Glutamatergic neuron (in vitro differentiated cells): ENCODE measurements at regions not wholly inside any gene's neighbourhood (a gene's known extent, or its start where the extent isn't known, plus 50 kb on each side); places are given as distances from the start of the nearest gene placed in this dataset.
A peak's percentile ranks its signal among the peaks of the same experiment; 100 is the strongest.

ENCODE experiments used
- DNase-seq: peaks from one replicate; pipeline ENCODE4 v3.0.0; 2022
- H3K27ac Mint-ChIP-seq: one replicate; pipeline ENCODE4 v1.8.0; 2020; ENCODE audit warnings: mild to moderate bottlenecking, mixed read lengths, inconsistent platforms; ENCODE audit not compliant: unreplicated experiment
- H3K27me3 Mint-ChIP-seq: one replicate; pipeline ENCODE4 v1.8.0; 2020; ENCODE audit warnings: mild to moderate bottlenecking, moderate library complexity, mixed read lengths, inconsistent platforms; ENCODE audit not compliant: unreplicated experiment
- H3K36me3 Mint-ChIP-seq: one replicate; pipeline ENCODE4 v1.8.0; 2020; ENCODE audit warnings: mild to moderate bottlenecking, mixed read lengths, inconsistent platforms; ENCODE audit not compliant: unreplicated experiment
- H3K4me1 Mint-ChIP-seq: one replicate; pipeline ENCODE4 v1.8.0; 2020; ENCODE audit warnings: mild to moderate bottlenecking, low read depth, mixed read lengths, inconsistent platforms; ENCODE audit not compliant: unreplicated experiment
- H3K4me3 Mint-ChIP-seq: one replicate; pipeline ENCODE4 v1.8.0; 2020; ENCODE audit warnings: mild to moderate bottlenecking, mixed read lengths, inconsistent platforms; ENCODE audit not compliant: unreplicated experiment
- H3K9me3 Mint-ChIP-seq: one replicate; pipeline ENCODE4 v1.8.0; 2020; ENCODE audit warnings: mild to moderate bottlenecking, moderate library complexity, mixed read lengths, inconsistent platforms; ENCODE audit not compliant: unreplicated experiment
- CTCF ChIP-seq: fragments of 200-600 bp; sonication (generic); IDR thresholded peaks from one replicate; pipeline ENCODE4 v1.5.0; 2021; ENCODE audit not compliant: partially characterized antibody, unreplicated experiment

GRCh38 chr16:85391175-85391707 lies 221.9 kb upstream of the GSE1 start:
- Mint-ChIP-seq H3K9me3 (peaks cover 22% of the 10 kb centered on the region), H3K27me3 (peaks cover 14% of the 10 kb centered on the region), H3K36me3 (no peaks in the 10 kb centered on the region), H3K4me3 (no peak overlapping the region), H3K4me1 (peaks cover 25% of the 10 kb centered on the region), H3K27ac (no peak overlapping the region)
- no peak for TF ChIP-seq CTCF
- no peak for DNase-seq

GRCh38 chr16:85391769-85392583 lies 221.1 kb upstream of the GSE1 start:
- Mint-ChIP-seq H3K27ac (peak overlapping the region; percentile 22), H3K36me3 (no peaks in the 10 kb centered on the region), H3K9me3 (peaks cover 23% of the 10 kb centered on the region), H3K4me1 (peaks cover 31% of the 10 kb centered on the region), H3K27me3 (peaks cover 17% of the 10 kb centered on the region), H3K4me3 (no peak overlapping the region)
- TF ChIP-seq CTCF = no peak
- DNase-seq = no peak

- DNase-seq = peak; percentile 3
- Mint-ChIP-seq H3K36me3 (no peaks in the 10 kb centered on the region), H3K4me3 (no peak overlapping the region), H3K9me3 (peaks cover 20% of the 10 kb centered on the region), H3K27ac (no peak overlapping the region), H3K27me3 (peaks cover 15% of the 10 kb centered on the region), H3K4me1 (peaks cover 31% of the 10 kb centered on the region)
- TF ChIP-seq CTCF = no peak
Measured at GRCh38 chr16:85392756-85393673, 220.1 kb upstream of the GSE1 start.

- H3K27me3 Mint-ChIP-seq = peaks cover 19% of the 10 kb centered on the region
- H3K4me3 Mint-ChIP-seq = peak overlapping the region; percentile 60
Measured at GRCh38 chr16:85393674-85394451, 219.3 kb upstream of the GSE1 start.

More at GRCh38 chr16:85393674-85394451, 219.3 kb upstream of the GSE1 start:
- H3K36me3 Mint-ChIP-seq = no peaks in the 10 kb centered on the region
- peaks cover 24% of the 10 kb centered on the region for H3K9me3 Mint-ChIP-seq
- peak overlapping the region; percentile 56 for H3K27ac Mint-ChIP-seq
- TF ChIP-seq CTCF = peak; percentile 99
- DNase-seq = peak; percentile 93
- peaks cover 37% of the 10 kb centered on the region for H3K4me1 Mint-ChIP-seq
